DOHH2 (cell line): ENCODE measurements at regions not wholly inside any gene's neighbourhood (a gene's known extent, or its start where the extent isn't known, plus 50 kb on each side); places are given as distances from the start of the nearest gene placed in this dataset.

Source experiments
- EZH2phosphoT487 ChIP-seq: fragments of 200-600 bp; sonication (generic); IDR thresholded peaks from 2 replicates; pipeline ENCODE4 v1.6.1; 2017; ENCODE audit warnings: borderline replicate concordance, mild to moderate bottlenecking, antibody characterized with exemption, low read length, moderate library complexity, mixed read lengths
- TF ChIP-seq, protein P1 (sequence below): fragments of 200-600 bp; sonication (generic); IDR thresholded peaks from one replicate; pipeline ENCODE4 v1.5.1; 2014; ENCODE audit warnings: antibody characterized with exemption, mild to moderate bottlenecking, low read depth, low read length; ENCODE audit not compliant: poor library complexity, severe bottlenecking

- TF ChIP-seq, protein P1, sequence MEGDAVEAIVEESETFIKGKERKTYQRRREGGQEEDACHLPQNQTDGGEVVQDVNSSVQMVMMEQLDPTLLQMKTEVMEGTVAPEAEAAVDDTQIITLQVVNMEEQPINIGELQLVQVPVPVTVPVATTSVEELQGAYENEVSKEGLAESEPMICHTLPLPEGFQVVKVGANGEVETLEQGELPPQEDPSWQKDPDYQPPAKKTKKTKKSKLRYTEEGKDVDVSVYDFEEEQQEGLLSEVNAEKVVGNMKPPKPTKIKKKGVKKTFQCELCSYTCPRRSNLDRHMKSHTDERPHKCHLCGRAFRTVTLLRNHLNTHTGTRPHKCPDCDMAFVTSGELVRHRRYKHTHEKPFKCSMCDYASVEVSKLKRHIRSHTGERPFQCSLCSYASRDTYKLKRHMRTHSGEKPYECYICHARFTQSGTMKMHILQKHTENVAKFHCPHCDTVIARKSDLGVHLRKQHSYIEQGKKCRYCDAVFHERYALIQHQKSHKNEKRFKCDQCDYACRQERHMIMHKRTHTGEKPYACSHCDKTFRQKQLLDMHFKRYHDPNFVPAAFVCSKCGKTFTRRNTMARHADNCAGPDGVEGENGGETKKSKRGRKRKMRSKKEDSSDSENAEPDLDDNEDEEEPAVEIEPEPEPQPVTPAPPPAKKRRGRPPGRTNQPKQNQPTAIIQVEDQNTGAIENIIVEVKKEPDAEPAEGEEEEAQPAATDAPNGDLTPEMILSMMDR, result no peak
- no peak for TF ChIP-seq EZH2phosphoT487
Measured at GRCh38 chr6:12546410-12547002, 170.1 kb upstream of the PHACTR1 start.
